ENCODE measurements at regions not wholly inside any gene's neighbourhood (a gene's known extent, or its start where the extent isn't known, plus 50 kb on each side); places are given as distances from the start of the nearest gene placed in this dataset.

GRCh38 chr11:134837166-134837886 is 425.3 kb upstream of the B3GAT1 start:
- intact Hi-C loops (cut with micrococcal nuclease): no loop called here
- 82% methylated on average over 4 of the region's 7 CpGs for WGBS (ENCODE audit: insufficient coverage)
- Mint-ChIP-seq H3K4me3 (no peak overlapping the region), H3K27ac (no peak overlapping the region), H3K4me1 (no peaks in the 10 kb centered on the region), H3K27me3 (peaks cover 16% of the 10 kb centered on the region), H3K9me3 (ENCODE audit: insufficient read depth) (no peaks in the 10 kb centered on the region)
- Histone ChIP-seq H3K36me3 (replicated peaks in 1 of 2; ENCODE audit: control extremely low read depth in 1 of 2, control insufficient read depth in 1 of 2, extremely low read depth in 1 of 2, insufficient read depth in 2 of 2, low read length in 1 of 2) (no peaks in the 10 kb centered on the region), H3K9me3 (ENCODE audit: control extremely low read depth in 1 of 3, control insufficient read depth in 2 of 3, insufficient read depth in 1 of 3, low read length in 2 of 3) (no peaks in the 10 kb centered on the region), H3K9ac (ENCODE audit: low read length) (no peak overlapping the region), H3K4me1 (ENCODE audit: control insufficient read depth in 2 of 2, insufficient read depth in 2 of 2, low read length in 2 of 2) (no peaks in the 10 kb centered on the region), H3K79me2 (ENCODE audit: control insufficient read depth, insufficient read depth, low read length) (no peaks in the 10 kb centered on the region), H3K27me3 (replicated peaks in 1 of 4; ENCODE audit: control extremely low read depth in 1 of 4, control insufficient read depth in 3 of 4, insufficient read depth in 4 of 4, low read length in 3 of 4) (no peaks in the 10 kb centered on the region), H3K4me2 (replicated peaks; ENCODE audit: low read depth, low read length, poor library complexity, severe bottlenecking) (no peak overlapping the region), H3K4me3 (ENCODE audit: control extremely low read depth in 1 of 5, extremely low read depth in 1 of 5, insufficient read depth in 1 of 5, low read depth in 2 of 5, low read length in 4 of 5) (no peak overlapping the region), H4K20me1 (ENCODE audit: control insufficient read depth, insufficient read depth, low read length, poor library complexity, severe bottlenecking) (no peaks in the 10 kb centered on the region), H2AFZ (ENCODE audit: insufficient read depth, low read depth, low read length, poor library complexity, severe bottlenecking) (no peak overlapping the region), H3K27ac (ENCODE audit: low read length in 2 of 2) (no peak overlapping the region)
- DNase-seq (no peak), ATAC-seq (ENCODE audit: low read depth) (no peak)
- no peak for TF ChIP-seq EZH2 (IDR thresholded peaks at IDR 0.05; ENCODE audit: borderline replicate concordance, insufficient read depth, low read depth, low read length, poor library complexity, severe bottlenecking)
- TF ChIP-seq, protein P1, sequence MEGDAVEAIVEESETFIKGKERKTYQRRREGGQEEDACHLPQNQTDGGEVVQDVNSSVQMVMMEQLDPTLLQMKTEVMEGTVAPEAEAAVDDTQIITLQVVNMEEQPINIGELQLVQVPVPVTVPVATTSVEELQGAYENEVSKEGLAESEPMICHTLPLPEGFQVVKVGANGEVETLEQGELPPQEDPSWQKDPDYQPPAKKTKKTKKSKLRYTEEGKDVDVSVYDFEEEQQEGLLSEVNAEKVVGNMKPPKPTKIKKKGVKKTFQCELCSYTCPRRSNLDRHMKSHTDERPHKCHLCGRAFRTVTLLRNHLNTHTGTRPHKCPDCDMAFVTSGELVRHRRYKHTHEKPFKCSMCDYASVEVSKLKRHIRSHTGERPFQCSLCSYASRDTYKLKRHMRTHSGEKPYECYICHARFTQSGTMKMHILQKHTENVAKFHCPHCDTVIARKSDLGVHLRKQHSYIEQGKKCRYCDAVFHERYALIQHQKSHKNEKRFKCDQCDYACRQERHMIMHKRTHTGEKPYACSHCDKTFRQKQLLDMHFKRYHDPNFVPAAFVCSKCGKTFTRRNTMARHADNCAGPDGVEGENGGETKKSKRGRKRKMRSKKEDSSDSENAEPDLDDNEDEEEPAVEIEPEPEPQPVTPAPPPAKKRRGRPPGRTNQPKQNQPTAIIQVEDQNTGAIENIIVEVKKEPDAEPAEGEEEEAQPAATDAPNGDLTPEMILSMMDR (IDR thresholded peaks at IDR 0.05): no peak
- POLR2A ChIA-PET: no interaction called here
- CTCF ChIA-PET: no interaction called here

DNA sequence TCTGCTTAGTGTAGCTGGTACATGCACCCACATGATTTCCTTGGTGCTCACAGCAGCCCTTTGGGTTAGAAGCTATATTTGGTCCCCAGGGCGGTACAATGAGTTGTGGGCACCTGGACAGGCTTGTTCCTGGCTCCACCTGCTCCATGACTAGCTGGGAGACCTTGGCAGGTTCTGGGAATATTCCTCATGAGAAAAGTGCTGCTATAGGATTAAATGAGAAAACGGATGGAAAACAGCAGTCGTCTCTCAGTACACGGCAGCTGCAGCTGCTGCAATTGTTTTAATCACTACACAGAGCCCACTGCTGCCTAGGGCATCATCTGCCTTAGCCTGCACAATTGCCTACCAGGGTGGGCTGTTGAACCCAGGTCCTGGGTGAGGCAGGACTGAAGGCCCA is 424.5 kb upstream of the B3GAT1 start:
- WGBS (ENCODE audit: insufficient coverage): 70% methylated on average over 4 of the region's 4 CpGs
- POLR2A ChIA-PET: no interaction called here
- H3K27me3 Mint-ChIP-seq: peaks cover 13% of the 10 kb centered on the region
- ATAC-seq (ENCODE audit: low read depth) (no peak), DNase-seq (no peak)
- no peaks in the 10 kb centered on the region for H3K36me3 ChIP-seq (replicated peaks in 1 of 2; ENCODE audit: control extremely low read depth in 1 of 2, control insufficient read depth in 1 of 2, extremely low read depth in 1 of 2, insufficient read depth in 2 of 2, low read length in 1 of 2)
- no peaks in the 10 kb centered on the region for H3K9me3 Mint-ChIP-seq (ENCODE audit: insufficient read depth)
- H3K4me1 Mint-ChIP-seq: no peaks in the 10 kb centered on the region
- no peak overlapping the region for H3K27ac Mint-ChIP-seq
- no peaks in the 10 kb centered on the region for H4K20me1 ChIP-seq (ENCODE audit: control insufficient read depth, insufficient read depth, low read length, poor library complexity, severe bottlenecking)
- no peak overlapping the region for H3K27ac ChIP-seq (ENCODE audit: low read length in 2 of 2)
- H3K9ac ChIP-seq (ENCODE audit: low read length): no peak overlapping the region
- no peak overlapping the region for H3K4me3 ChIP-seq (ENCODE audit: control extremely low read depth in 1 of 5, extremely low read depth in 1 of 5, insufficient read depth in 1 of 5, low read depth in 2 of 5, low read length in 4 of 5)
- no peaks in the 10 kb centered on the region for H3K4me1 ChIP-seq (ENCODE audit: control insufficient read depth in 2 of 2, insufficient read depth in 2 of 2, low read length in 2 of 2)
- no peak overlapping the region for H3K4me3 Mint-ChIP-seq
- TF ChIP-seq, protein P1 (IDR thresholded peaks at IDR 0.05): no peak
- no peak for TF ChIP-seq EZH2 (IDR thresholded peaks at IDR 0.05; ENCODE audit: borderline replicate concordance, insufficient read depth, low read depth, low read length, poor library complexity, severe bottlenecking)
- CTCF ChIA-PET: no interaction called here
- no peak overlapping the region for H2AFZ ChIP-seq (ENCODE audit: insufficient read depth, low read depth, low read length, poor library complexity, severe bottlenecking)
- no peaks in the 10 kb centered on the region for H3K27me3 ChIP-seq (replicated peaks in 1 of 4; ENCODE audit: control extremely low read depth in 1 of 4, control insufficient read depth in 3 of 4, insufficient read depth in 4 of 4, low read length in 3 of 4)
- intact Hi-C loops (cut with micrococcal nuclease): no loop called here
- no peak overlapping the region for H3K4me2 ChIP-seq (replicated peaks; ENCODE audit: low read depth, low read length, poor library complexity, severe bottlenecking)
- no peaks in the 10 kb centered on the region for H3K9me3 ChIP-seq (ENCODE audit: control extremely low read depth in 1 of 3, control insufficient read depth in 2 of 3, insufficient read depth in 1 of 3, low read length in 2 of 3)
- no peaks in the 10 kb centered on the region for H3K79me2 ChIP-seq (ENCODE audit: control insufficient read depth, insufficient read depth, low read length)
